GM23338 (cell line): ENCODE measurements at regions not wholly inside any gene's neighbourhood (a gene's known extent, or its start where the extent isn't known, plus 50 kb on each side); places are given as distances from the start of the nearest gene placed in this dataset.

Source experiments
- ATAC-seq: fragments of 200-7000 bp; cut with Tn5 transposase; 3 replicates; pipeline ENCODE4 v1.9.1; 2020
- DNase-seq: peaks from one replicate; pipeline ENCODE4 v3.0.0-alpha.2; 2015; ENCODE audit warnings: low spot score
- H2AFZ ChIP-seq: fragments of 200-600 bp; sonication (generic); 2 replicates; pipeline ENCODE4 v1.8.0; 2016; ENCODE audit warnings: antibody characterized with exemption, mild to moderate bottlenecking, moderate library complexity
- H3F3A ChIP-seq: fragments of 200-600 bp; sonication (generic); replicated peaks from 2 replicates; pipeline ENCODE4 v1.8.0; 2017; ENCODE audit warnings: antibody characterized with exemption, mixed run types, low read depth
- H3K27ac ChIP-seq: fragments of 200-600 bp; sonication (generic); 2 replicates; pipeline ENCODE4 v1.6.1; 2016; ENCODE audit warnings: low read depth
- H3K27me3 ChIP-seq: fragments of 200-600 bp; sonication (generic); 2 replicates; pipeline ENCODE4 v1.8.0; 2016; ENCODE audit warnings: mild to moderate bottlenecking, mixed run types, moderate library complexity; ENCODE audit not compliant: insufficient read depth
- H3K36me3 ChIP-seq: fragments of 200-600 bp; sonication (generic); 2 replicates; pipeline ENCODE4 v1.8.0; 2016; ENCODE audit warnings: mild to moderate bottlenecking; ENCODE audit not compliant: insufficient read depth
- H3K4me1 ChIP-seq: fragments of 200-600 bp; sonication (generic); 2 replicates; pipeline ENCODE4 v1.8.0; 2016; ENCODE audit warnings: mild to moderate bottlenecking, moderate library complexity; ENCODE audit not compliant: insufficient read depth
- H3K4me2 ChIP-seq: fragments of 200-600 bp; sonication (generic); 2 replicates; pipeline ENCODE4 v1.7.1; 2017; ENCODE audit warnings: mixed run types
- H3K4me3 ChIP-seq: fragments of 200-600 bp; sonication (generic); 2 replicates; pipeline ENCODE4 v1.6.1; 2016; ENCODE audit warnings: mixed run types
- H3K79me2 ChIP-seq: fragments of 200-600 bp; sonication (generic); replicated peaks from 2 replicates; pipeline ENCODE4 v1.8.0; 2017; ENCODE audit warnings: mild to moderate bottlenecking; ENCODE audit not compliant: insufficient read depth
- H3K9me2 ChIP-seq: fragments of 200-600 bp; sonication (generic); 2 replicates; pipeline ENCODE4 v1.8.0; 2017; ENCODE audit not compliant: insufficient read depth
- H4K20me1 ChIP-seq: fragments of 200-600 bp; sonication (generic); replicated peaks from 2 replicates; pipeline ENCODE4 v1.8.0; 2017; ENCODE audit warnings: mild to moderate bottlenecking; ENCODE audit not compliant: insufficient read depth
- H3K27ac Mint-ChIP-seq: 2 replicates; pipeline ENCODE4 v1.8.0; 2020; ENCODE audit warnings: inconsistent platforms, mild to moderate bottlenecking, moderate library complexity, mixed read lengths
- H3K27me3 Mint-ChIP-seq: 3 replicates; pipeline ENCODE4 v1.8.0; 2022; ENCODE audit warnings: low read depth, mild to moderate bottlenecking, moderate library complexity, mixed read lengths, inconsistent platforms; ENCODE audit not compliant: insufficient read depth, poor library complexity
- H3K36me3 Mint-ChIP-seq: 3 replicates; pipeline ENCODE4 v1.8.0; 2021; ENCODE audit warnings: low read depth, mild to moderate bottlenecking, inconsistent platforms, moderate library complexity, mixed read lengths
- H3K4me1 Mint-ChIP-seq: 3 replicates; pipeline ENCODE4 v1.8.0; 2020; ENCODE audit warnings: mild to moderate bottlenecking, inconsistent platforms, mixed read lengths
- H3K4me3 Mint-ChIP-seq: 3 replicates; pipeline ENCODE4 v1.8.0; 2021; ENCODE audit warnings: moderate library complexity, mild to moderate bottlenecking, inconsistent platforms, mixed read lengths
- H3K9me3 Mint-ChIP-seq: 3 replicates; pipeline ENCODE4 v1.8.0; 2020; ENCODE audit warnings: moderate library complexity, mild to moderate bottlenecking, inconsistent platforms, mixed read lengths
- CREB1 ChIP-seq: fragments of 250-450 bp; sonication (Bioruptor Pico); IDR thresholded peaks from 2 replicates; pipeline ENCODE4 v1.5.0; 2020; ENCODE audit warnings: low read depth, mild to moderate bottlenecking, moderate library complexity
- CTCF ChIP-seq, 2 experiments: fragments of 200-600 bp in 1 of 2; sonication (generic) in 1 of 2; conservative IDR thresholded peaks; 2 replicates each; pipeline versions ENCODE4 v1.5.1 to v1.6.1; 2016 to 2017; ENCODE audit warnings: antibody characterized with exemption in 2 of 2, low read depth in 2 of 2, mild to moderate bottlenecking in 2 of 2, moderate library complexity in 1 of 2
- EZH2 ChIP-seq: fragments of 200-600 bp; sonication (generic); IDR thresholded peaks from one replicate; pipeline ENCODE4 v1.8.0; 2017; ENCODE audit warnings: antibody characterized with exemption, mild to moderate bottlenecking, low read depth; ENCODE audit not compliant: unreplicated experiment
- NANOG ChIP-seq: IDR thresholded peaks from 2 replicates; pipeline ENCODE4 v1.6.1; 2016; ENCODE audit warnings: antibody characterized with exemption, borderline replicate concordance
- POLR2AphosphoS5 ChIP-seq: IDR thresholded peaks from 2 replicates; pipeline ENCODE4 v1.6.1; 2016; ENCODE audit warnings: antibody characterized with exemption, low read depth
- REST ChIP-seq: IDR thresholded peaks from one replicate; pipeline ENCODE4 v1.6.1; 2018; ENCODE audit warnings: antibody characterized with exemption; ENCODE audit not compliant: unreplicated experiment
- STAT1 ChIP-seq: IDR thresholded peaks from one replicate; pipeline ENCODE4 v1.6.1; 2016; ENCODE audit warnings: antibody characterized with exemption; ENCODE audit not compliant: unreplicated experiment
- ZNF114 ChIP-seq: fragments of 250-450 bp; sonication (Bioruptor Pico); IDR thresholded peaks from 2 replicates; pipeline ENCODE4 v1.5.0; 2020; ENCODE audit warnings: mild to moderate bottlenecking, moderate library complexity
- ZNF462 ChIP-seq: fragments of 250-450 bp; sonication (Bioruptor Pico); IDR thresholded peaks from 2 replicates; pipeline ENCODE4 v1.5.0; 2020; ENCODE audit warnings: mild to moderate bottlenecking, moderate library complexity

- Histone ChIP-seq H3K36me3 (no peaks in the 10 kb centered on the region), H3K4me2 (no peak overlapping the region), H3K9me2 (no peaks in the 10 kb centered on the region; the same call in 1 of the 2 replicates), H3K4me1 (no peaks in the 10 kb centered on the region), H3K27me3 (no peaks in the 10 kb centered on the region), H3F3A (no peaks in the 10 kb centered on the region), H3K27ac (0 out of 2 replicates have a peak overlapping the region, but pooled peaks have one; percentile 72), H3K79me2 (no peaks in the 10 kb centered on the region), H3K4me3 (no peak overlapping the region), H4K20me1 (no peaks in the 10 kb centered on the region), H2AFZ (no peak overlapping the region)
- H3K27me3 Mint-ChIP-seq = no peaks in the 10 kb centered on the region
- peak overlapping the region; percentile 77; the same call in 1 of the 2 replicates for H3K27ac Mint-ChIP-seq
- H3K4me3 Mint-ChIP-seq = no peak overlapping the region
- H3K9me3 Mint-ChIP-seq = peaks cover 26% of the 10 kb centered on the region
- H3K36me3 Mint-ChIP-seq = peaks cover 30% of the 10 kb centered on the region
- peak; percentile 78 for DNase-seq
- peaks cover 10% of the 10 kb centered on the region; the same call in 2 of the 3 replicates for H3K4me1 Mint-ChIP-seq
- ATAC-seq = peak; percentile 78
- no peak for TF ChIP-seq ZNF114 (CRISPR knock-in tag)
- TF ChIP-seq POLR2AphosphoS5 = no peak
- no peak for TF ChIP-seq ZNF462 (CRISPR knock-in tag)
- no peak for TF ChIP-seq EZH2
- no peak for TF ChIP-seq CREB1 (CRISPR knock-in tag)
- no peak for TF ChIP-seq REST
- no peak for TF ChIP-seq STAT1
- TF ChIP-seq CTCF (conservative IDR thresholded peaks at IDR 0.05; ENCODE audit: low read depth in 2 of 2) = no peak
- TF ChIP-seq NANOG = no peak
Observed at GRCh38 chr10:33071857-33072256, 113.8 kb upstream of the ITGB1 start.
